ENCODE measurements at regions not wholly inside any gene's neighbourhood (a gene's known extent, or its start where the extent isn't known, plus 50 kb on each side); places are given as distances from the start of the nearest gene placed in this dataset.
"Not testable (repeated sequence)": the region's sequence is repeated elsewhere in the genome, so short reads cannot be mapped to it uniquely, and the experiment has no call there.

GRCh38 chr12:97813301-97813700 lies 350.7 kb downstream of the RMST start:
- intact Hi-C loops (cut with DNase I, micrococcal nuclease): no loop called here
- CTCF ChIA-PET: no interaction called here
- Mint-ChIP-seq H3K36me3 (ENCODE audit: low read depth) (no peaks in the 10 kb centered on the region), H3K9me3 (ENCODE audit: low read depth) (peaks cover 2% of the 10 kb centered on the region), H3K27ac (no peak overlapping the region), H3K4me1 (no peaks in the 10 kb centered on the region), H3K4me3 (no peak overlapping the region), H3K27me3 (no peaks in the 10 kb centered on the region)
- POLR2A ChIA-PET: no interaction called here
- ATAC-seq (no peak), DNase-seq (no peak)

DNA sequence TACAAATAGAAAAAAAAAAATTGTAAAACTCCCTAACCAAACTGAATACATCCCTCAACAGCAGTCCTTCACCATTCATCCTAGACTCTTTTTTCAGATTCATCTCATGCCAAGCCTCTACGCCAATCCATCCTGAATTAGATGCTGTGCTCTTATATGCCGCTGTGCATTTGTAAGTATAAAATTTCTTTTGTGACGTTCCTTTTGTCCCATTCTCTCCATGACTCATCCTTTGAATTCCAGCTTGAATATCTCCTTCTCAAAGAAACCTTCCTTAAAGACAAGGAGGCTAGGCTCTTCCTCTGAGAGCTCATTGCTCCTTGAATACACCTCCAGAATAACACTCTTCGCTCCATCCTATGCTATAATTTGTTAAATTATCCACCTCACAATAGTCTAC lies 359.2 kb downstream of the RMST start:
- H3K9me3 Mint-ChIP-seq (ENCODE audit: low read depth): no peaks in the 10 kb centered on the region
- intact Hi-C loops (cut with DNase I, micrococcal nuclease): no loop called here
- ATAC-seq (no peak), DNase-seq (no peak)
- no peaks in the 10 kb centered on the region for H3K27me3 Mint-ChIP-seq
- no peaks in the 10 kb centered on the region for H3K36me3 Mint-ChIP-seq (ENCODE audit: low read depth)
- no peaks in the 10 kb centered on the region for H3K4me1 Mint-ChIP-seq
- ChIA-PET CTCF (no interaction called here), POLR2A (no interaction called here)
- H3K4me3 Mint-ChIP-seq: no peak overlapping the region
- no peak overlapping the region for H3K27ac Mint-ChIP-seq

GRCh38 chr12:97835541-97835940 lies 372.9 kb downstream of the RMST start:
- intact Hi-C loops (cut with DNase I, micrococcal nuclease): no loop called here
- Mint-ChIP-seq H3K4me3 (no peak overlapping the region), H3K9me3 (ENCODE audit: low read depth) (peaks cover 1% of the 10 kb centered on the region), H3K4me1 (no peaks in the 10 kb centered on the region), H3K27me3 (no peaks in the 10 kb centered on the region), H3K27ac (no peak overlapping the region), H3K36me3 (ENCODE audit: low read depth) (no peaks in the 10 kb centered on the region)
- POLR2A ChIA-PET: interaction anchor here (0.7 kb wide), 1 partner anchor 273 kb away, joined by 4 read pairs; no protein-coding TSS in a partner anchor
- DNase-seq (no peak), ATAC-seq (no peak)
- CTCF ChIA-PET: interaction anchor here (0.8 kb wide), 1 partner anchor 13 kb away, joined by 3 read pairs; no protein-coding TSS in a partner anchor

DNA sequence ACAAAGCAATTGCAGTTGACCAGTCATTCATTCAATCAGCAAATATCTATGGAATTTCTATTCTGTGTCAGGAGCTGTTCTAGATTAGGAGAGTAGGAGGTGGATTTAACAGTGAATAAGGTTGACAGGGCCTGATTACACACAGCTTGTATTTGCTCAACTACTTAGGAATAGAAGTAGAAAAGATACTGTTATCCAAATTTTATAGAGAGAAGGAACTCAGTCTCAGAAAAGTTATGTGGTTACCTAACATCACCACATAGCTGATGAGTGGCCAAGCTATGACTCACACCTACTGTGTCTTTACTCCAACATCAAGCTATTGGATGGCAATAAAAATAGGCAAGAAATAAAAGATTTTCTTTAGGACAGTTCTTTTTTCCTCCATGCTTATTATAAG lies 374.8 kb downstream of the RMST start:
- H3K4me1 Mint-ChIP-seq: no peaks in the 10 kb centered on the region

GRCh38 chr12:97848051-97848450 lies 385.4 kb downstream of the RMST start:
- POLR2A ChIA-PET: no interaction called here
- Mint-ChIP-seq H3K27me3 (peaks cover 2% of the 10 kb centered on the region), H3K27ac (no peak overlapping the region), H3K4me1 (no peaks in the 10 kb centered on the region), H3K4me3 (no peak overlapping the region), H3K36me3 (ENCODE audit: low read depth) (no peaks in the 10 kb centered on the region), H3K9me3 (ENCODE audit: low read depth) (peaks cover 3% of the 10 kb centered on the region)
- DNase-seq: no peak
- intact Hi-C loops (cut with DNase I, micrococcal nuclease): no loop called here
- CTCF ChIA-PET: no interaction called here
- no peak for ATAC-seq

More for the DNA sequence above, 374.8 kb downstream of the RMST start:
- H3K27me3 Mint-ChIP-seq: no peaks in the 10 kb centered on the region
- intact Hi-C loops (cut with DNase I, micrococcal nuclease): no loop called here
- H3K4me3 Mint-ChIP-seq: no peak overlapping the region
- ChIA-PET POLR2A (no interaction called here), CTCF (no interaction called here)
- ATAC-seq (no peak), DNase-seq (no peak)
- no peak overlapping the region for H3K27ac Mint-ChIP-seq
- peaks cover 1% of the 10 kb centered on the region for H3K9me3 Mint-ChIP-seq (ENCODE audit: low read depth)
- H3K36me3 Mint-ChIP-seq (ENCODE audit: low read depth): no peaks in the 10 kb centered on the region

DNA sequence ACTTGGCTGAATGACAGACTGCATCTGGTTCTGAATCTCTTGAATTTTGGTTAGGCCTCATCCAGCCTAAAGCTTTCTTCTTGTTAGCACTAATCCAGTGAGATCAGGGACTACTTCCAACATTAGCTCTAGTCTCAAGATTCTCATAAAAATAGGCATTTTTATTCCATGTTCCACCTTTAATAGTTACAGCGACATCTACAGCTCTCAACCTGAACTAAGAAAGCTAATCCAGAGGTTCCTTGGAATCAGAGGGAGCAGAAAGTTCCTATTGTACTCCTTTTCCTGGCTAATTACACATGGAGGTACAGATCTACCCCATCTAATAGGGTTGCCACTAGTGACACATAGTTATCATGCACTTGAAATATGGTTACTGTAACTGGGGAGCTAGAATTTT lies 391.9 kb downstream of the RMST start:
- CTCF ChIA-PET: interaction anchor here (1.0 kb wide), 1 partner anchor 21 kb away, joined by 3 read pairs; no protein-coding TSS in a partner anchor

GRCh38 chr12:97862072-97862471 lies 399.5 kb downstream of the RMST start:
- no peaks in the 10 kb centered on the region for H3K4me1 Mint-ChIP-seq
- no peak overlapping the region for H3K27ac Mint-ChIP-seq
- ATAC-seq (no peak), DNase-seq (no peak)
- intact Hi-C loops (cut with DNase I, micrococcal nuclease): no loop called here
- ChIA-PET CTCF (no interaction called here), POLR2A (interaction anchor here (0.5 kb wide), 1 partner anchor 616 kb away, joined by 5 read pairs; no protein-coding TSS in a partner anchor)
- no peaks in the 10 kb centered on the region for H3K27me3 Mint-ChIP-seq
- H3K36me3 Mint-ChIP-seq (ENCODE audit: low read depth): no peaks in the 10 kb centered on the region
- peaks cover 3% of the 10 kb centered on the region for H3K9me3 Mint-ChIP-seq (ENCODE audit: low read depth)
- H3K4me3 Mint-ChIP-seq: no peak overlapping the region

More for the DNA sequence above, 391.9 kb downstream of the RMST start:
- DNase-seq: no peak
- H3K9me3 Mint-ChIP-seq (ENCODE audit: low read depth): peaks cover 2% of the 10 kb centered on the region
- POLR2A ChIA-PET: no interaction called here
- no peak overlapping the region for H3K4me3 Mint-ChIP-seq
- no peaks in the 10 kb centered on the region for H3K4me1 Mint-ChIP-seq
- intact Hi-C loops (cut with DNase I, micrococcal nuclease): no loop called here
- no peaks in the 10 kb centered on the region for H3K36me3 Mint-ChIP-seq (ENCODE audit: low read depth)
- ATAC-seq: no peak
- peaks cover 2% of the 10 kb centered on the region for H3K27me3 Mint-ChIP-seq
- H3K27ac Mint-ChIP-seq: no peak overlapping the region

DNA sequence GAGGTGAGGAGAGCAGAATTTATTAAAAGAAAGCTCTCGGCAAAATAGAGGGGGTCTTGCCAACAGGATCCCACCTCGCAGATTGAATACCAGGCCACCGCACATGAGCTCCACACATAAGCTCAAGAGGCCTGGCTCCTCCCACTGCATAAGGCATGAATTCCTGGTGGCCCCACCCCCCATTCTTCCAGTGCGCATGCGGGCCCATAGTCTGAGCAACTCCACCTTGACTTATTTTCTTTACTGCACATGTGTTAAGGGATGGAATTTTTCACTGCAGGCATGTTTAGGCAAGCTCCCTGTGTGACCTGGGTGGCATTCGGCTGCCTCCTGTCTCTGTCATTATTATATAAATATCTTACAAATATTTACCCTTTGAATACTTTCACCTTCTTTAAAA lies 412.5 kb downstream of the RMST start:
- DNase-seq (no peak), ATAC-seq (no peak)
- H3K9me3 Mint-ChIP-seq (ENCODE audit: low read depth): no peaks in the 10 kb centered on the region
- POLR2A ChIA-PET: no interaction called here
- no peaks in the 10 kb centered on the region for H3K36me3 Mint-ChIP-seq (ENCODE audit: low read depth)
- peaks cover 2% of the 10 kb centered on the region for H3K27me3 Mint-ChIP-seq
- intact Hi-C loops (cut with DNase I, micrococcal nuclease): no loop called here
- CTCF ChIA-PET: interaction anchor here (1.4 kb wide), 1 partner anchor 21 kb away, joined by 3 read pairs; no protein-coding TSS in a partner anchor
- H3K27ac Mint-ChIP-seq: no peak overlapping the region
- no peak overlapping the region for H3K4me3 Mint-ChIP-seq
- no peaks in the 10 kb centered on the region for H3K4me1 Mint-ChIP-seq

GRCh38 chr12:97876780-97877179 lies 414.2 kb downstream of the RMST start:
- Mint-ChIP-seq H3K27ac (no peak overlapping the region), H3K27me3 (peaks cover 2% of the 10 kb centered on the region), H3K4me1 (no peaks in the 10 kb centered on the region), H3K9me3 (ENCODE audit: low read depth) (no peaks in the 10 kb centered on the region), H3K36me3 (ENCODE audit: low read depth) (no peaks in the 10 kb centered on the region), H3K4me3 (no peak overlapping the region)
- intact Hi-C loops (cut with DNase I, micrococcal nuclease): no loop called here
- ChIA-PET CTCF (interaction anchor here (0.6 kb wide), 1 partner anchor 9 kb away, joined by 3 read pairs; no protein-coding TSS in a partner anchor), POLR2A (no interaction called here)
- no peak for DNase-seq
- ATAC-seq: no peak

GRCh38 chr12:97877404-97877803 lies 414.8 kb downstream of the RMST start:
- no peak for DNase-seq
- H3K27me3 Mint-ChIP-seq: peaks cover 2% of the 10 kb centered on the region
- no peaks in the 10 kb centered on the region for H3K9me3 Mint-ChIP-seq (ENCODE audit: low read depth)
- ATAC-seq: no peak
- CTCF ChIA-PET: interaction anchor here (0.6 kb wide), 1 partner anchor 8 kb away, joined by 3 read pairs; no protein-coding TSS in a partner anchor
- intact Hi-C loops (cut with DNase I, micrococcal nuclease): no loop called here
- H3K27ac Mint-ChIP-seq: no peak overlapping the region
- POLR2A ChIA-PET: no interaction called here
- no peaks in the 10 kb centered on the region for H3K4me1 Mint-ChIP-seq
- H3K36me3 Mint-ChIP-seq (ENCODE audit: low read depth): no peaks in the 10 kb centered on the region
- H3K4me3 Mint-ChIP-seq: no peak overlapping the region

DNA sequence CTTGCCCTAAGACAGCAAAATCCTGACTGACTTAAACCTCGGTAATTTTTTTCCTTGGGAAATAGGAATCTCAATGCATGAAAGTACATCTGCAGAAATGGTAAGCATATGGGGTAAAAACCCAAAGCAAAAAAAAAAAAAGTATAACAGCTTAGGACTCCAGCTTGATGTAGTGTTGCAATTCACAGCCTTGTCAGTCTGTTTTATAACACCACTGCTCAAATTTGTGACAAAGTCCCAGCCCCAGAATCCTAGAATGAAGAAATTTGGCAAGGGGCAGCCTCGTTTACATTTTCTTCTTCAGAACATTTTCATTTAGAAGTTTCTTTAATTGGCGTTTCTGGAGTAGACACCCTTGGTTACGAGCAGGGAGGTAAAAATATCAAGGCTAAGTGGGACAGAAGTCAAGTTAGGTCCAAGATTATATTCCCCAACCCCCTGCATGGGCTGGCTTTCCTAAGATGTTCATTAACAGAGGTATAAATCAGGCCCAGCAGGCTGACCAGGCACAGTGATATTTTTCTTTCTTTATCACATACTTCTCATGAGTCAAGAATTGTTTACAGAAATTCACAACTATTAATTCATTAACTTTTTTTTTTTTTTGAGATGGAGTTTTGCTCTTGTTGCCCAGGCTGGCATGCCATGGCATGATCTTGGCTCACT lies 424.0 kb downstream of the RMST start:
- DNase-seq (no peak), ATAC-seq (no peak)
- no peaks in the 10 kb centered on the region for H3K36me3 Mint-ChIP-seq (ENCODE audit: low read depth)
- CTCF ChIA-PET: no interaction called here
- no peaks in the 10 kb centered on the region for H3K27me3 Mint-ChIP-seq
- H3K4me3 Mint-ChIP-seq: no peak overlapping the region
- H3K9me3 Mint-ChIP-seq (ENCODE audit: low read depth): peaks cover 4% of the 10 kb centered on the region
- no peak overlapping the region for H3K27ac Mint-ChIP-seq
- POLR2A ChIA-PET: no interaction called here
- intact Hi-C loops (cut with DNase I, micrococcal nuclease): no loop called here
- no peaks in the 10 kb centered on the region for H3K4me1 Mint-ChIP-seq

DNA sequence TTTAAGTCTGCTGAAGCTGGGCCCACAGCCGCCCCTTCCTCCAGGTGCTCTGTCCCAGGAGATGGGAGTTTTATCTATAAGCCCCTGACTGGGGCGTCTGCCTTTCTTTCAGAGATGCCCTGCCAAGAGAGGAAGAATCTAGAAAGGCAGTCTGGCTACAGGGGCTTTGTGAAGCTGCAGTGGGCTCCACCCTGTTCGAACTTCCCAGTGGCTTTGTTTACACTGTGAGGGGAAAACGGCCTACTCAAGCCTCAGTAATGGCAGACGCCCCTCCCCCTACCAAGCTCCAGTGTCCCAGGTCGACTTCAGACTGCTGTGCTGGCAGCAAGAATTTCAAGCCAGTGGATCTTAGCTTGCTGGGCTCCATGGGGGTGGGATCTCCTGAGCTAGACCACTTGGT lies 435.3 kb downstream of the RMST start:
- H3K36me3 Mint-ChIP-seq (ENCODE audit: low read depth); intact Hi-C loops (cut with DNase I, micrococcal nuclease); CTCF ChIA-PET; H3K27ac Mint-ChIP-seq; ATAC-seq; H3K27me3 Mint-ChIP-seq; H3K9me3 Mint-ChIP-seq (ENCODE audit: low read depth); H3K4me3 Mint-ChIP-seq; POLR2A ChIA-PET; DNase-seq; H3K4me1 Mint-ChIP-seq: not testable (repeated sequence)
